Activated T-cell treated with anti-CD3 and anti-CD28 coated beads for 24 hours (primary cell): ENCODE measurements at regions not wholly inside any gene's neighbourhood (a gene's known extent, or its start where the extent isn't known, plus 50 kb on each side); places are given as distances from the start of the nearest gene placed in this dataset.
"Not testable (repeated sequence)": the region's sequence is repeated elsewhere in the genome, so short reads cannot be mapped to it uniquely, and the experiment has no call there.

Experiments used
- DNase-seq: peaks from one replicate; pipeline ENCODE4 v3.0.0-alpha.2; 2020; ENCODE audit warnings: low read depth

DNA sequence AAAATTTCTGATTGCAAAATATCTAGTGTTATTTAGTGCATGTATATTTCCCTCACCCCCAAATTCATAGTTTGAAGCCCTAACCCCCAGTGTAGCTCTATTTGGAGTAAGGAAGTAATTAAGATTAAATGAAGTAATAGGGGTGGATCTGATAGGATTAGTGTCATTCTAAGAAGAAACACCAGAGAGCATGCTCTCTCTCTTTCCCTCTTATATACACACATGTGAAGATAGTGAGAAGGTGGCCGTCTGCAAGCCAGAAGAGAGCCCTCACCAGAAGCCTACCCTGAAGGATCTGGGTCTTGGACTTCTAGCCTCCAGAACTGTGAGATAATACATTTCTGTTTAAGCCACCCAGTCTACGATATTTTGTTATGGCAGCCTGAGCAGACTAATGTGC lies 120.3 kb downstream of the TMEM30B start:
- DNase-seq, result no peak

DNA sequence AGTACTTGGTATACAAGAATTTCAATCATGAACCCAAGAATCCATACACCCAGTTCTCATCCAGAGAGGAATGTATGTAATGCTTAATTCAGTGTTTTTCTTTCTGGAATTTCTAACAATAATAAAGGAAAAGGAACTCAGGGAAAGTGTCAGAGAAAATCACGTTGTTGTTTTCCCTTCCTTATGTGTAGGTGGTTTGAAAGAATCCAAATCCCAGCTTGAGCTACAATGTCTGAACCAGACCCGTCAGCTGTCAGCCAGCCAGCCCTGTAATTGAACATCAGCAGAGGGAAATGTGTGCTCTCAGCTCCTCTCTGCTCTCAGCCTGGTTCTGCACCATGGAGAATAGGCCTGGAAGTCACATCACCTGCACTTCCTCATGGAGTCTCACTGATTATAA lies 126.5 kb downstream of the TMEM30B start:
- no peak for DNase-seq

DNA sequence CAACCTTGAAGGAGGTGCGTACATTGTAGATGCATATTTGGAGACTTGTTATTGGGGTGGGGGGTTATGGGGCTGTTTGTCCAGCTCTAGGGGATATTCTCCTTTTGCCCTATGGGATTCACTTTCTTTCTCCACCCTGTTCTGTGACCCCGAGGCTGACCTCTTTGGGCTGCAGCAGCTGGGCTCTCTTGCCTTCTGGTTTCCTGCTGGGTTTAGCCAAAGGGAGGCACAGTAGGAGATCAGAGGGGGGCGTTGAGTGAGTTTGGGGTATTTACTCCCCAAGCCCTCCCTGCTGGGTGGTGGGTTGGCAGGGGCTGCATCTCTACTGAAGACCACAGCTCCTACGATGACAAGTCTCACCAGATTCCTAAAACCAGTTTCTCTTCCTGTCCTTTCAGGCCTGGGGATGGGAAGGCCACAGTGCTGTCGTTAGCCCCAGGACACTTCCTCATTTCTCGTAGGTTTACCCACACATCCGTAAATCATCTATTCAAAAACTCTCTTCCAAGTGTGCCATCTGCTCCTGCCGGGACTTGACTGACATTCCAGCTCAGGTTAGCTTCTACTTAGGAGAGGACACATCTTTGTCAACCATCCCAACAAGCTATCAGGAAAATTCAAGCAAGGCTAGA lies 127.1 kb downstream of the TMEM30B start:
- DNase-seq, result no peak

DNA sequence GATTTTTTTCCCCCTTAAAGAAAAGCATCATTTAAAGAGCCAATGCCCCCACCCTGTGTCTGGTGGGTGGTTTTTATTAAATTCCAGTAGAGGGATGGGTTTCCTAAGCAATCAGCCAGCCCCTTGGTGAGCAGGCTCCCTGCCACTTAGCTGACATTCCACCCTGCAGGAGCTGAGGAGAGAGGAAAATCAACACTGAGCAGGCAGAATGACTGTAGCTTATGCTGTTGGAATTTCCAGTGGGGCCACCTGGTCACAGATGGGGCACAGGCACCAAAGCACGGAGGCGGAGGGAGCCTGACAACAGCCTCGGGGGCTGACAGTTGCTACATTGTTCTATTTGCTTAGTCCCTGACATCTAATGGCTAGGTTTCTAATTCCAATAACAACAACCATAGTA lies 127.7 kb downstream of the TMEM30B start:
- no peak for DNase-seq

DNA sequence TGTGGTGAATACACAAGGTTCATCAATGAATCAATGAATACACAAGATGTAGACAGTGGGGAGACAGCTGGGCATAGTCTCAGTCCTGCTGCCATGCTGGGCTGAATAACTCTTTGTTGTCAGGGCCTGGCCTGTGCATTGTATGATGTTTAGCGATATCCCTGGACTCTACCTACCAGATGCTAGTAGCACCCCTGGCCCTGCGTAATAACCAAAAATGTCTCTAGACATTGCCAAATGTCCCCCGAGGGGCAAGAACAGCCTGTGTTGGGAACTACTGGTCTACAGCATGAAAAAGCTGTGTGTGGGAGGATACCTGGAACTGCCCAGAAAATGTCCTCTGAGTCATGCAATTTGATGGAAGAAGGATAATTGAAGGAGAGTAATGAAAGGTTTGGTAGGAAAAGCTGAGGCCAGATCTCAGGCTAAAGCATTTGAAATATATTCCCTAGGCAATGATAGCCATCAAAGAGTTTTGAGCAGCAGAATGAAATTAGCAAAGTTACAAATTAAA lies 128.2 kb downstream of the TMEM30B start:
- no peak for DNase-seq

DNA sequence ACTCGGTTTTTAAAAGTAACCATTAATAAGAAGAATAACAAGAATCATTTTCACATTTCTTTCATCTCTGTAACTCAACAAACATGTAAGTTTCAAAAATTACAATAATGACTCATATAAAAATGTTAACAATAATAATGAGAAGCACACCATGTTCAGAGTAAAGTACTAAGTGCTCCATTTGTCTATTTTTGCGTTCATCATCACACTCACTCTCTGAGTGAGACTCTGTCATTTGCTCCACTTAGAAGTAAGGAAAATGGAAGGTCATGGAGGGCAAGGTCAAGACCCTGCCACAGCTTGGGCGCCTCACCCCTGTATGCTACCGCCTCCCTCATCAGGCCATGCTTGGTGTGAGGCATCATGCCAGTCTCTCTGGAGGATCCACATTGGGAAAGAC lies 129.9 kb downstream of the TMEM30B start:
- no peak for DNase-seq

DNA sequence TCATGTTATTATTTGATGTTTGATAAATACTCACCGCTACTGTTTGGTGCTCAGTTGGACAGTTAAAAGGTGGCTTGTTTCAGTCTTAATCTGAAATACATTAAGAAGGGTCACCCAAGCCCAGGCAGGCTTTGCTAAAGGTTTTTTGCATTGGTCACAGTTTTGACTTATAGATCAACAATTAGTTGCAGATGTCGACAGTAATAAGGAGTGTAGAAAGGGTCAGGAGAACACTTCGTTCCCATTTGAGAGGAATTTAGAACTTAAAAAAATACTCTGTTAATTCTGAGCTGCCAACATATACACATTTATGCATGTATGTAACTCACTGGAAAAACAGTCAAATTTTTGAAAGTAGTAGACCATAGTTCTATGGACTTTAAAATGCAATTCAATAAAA lies 130.3 kb downstream of the TMEM30B start:
- no peak for DNase-seq

DNA sequence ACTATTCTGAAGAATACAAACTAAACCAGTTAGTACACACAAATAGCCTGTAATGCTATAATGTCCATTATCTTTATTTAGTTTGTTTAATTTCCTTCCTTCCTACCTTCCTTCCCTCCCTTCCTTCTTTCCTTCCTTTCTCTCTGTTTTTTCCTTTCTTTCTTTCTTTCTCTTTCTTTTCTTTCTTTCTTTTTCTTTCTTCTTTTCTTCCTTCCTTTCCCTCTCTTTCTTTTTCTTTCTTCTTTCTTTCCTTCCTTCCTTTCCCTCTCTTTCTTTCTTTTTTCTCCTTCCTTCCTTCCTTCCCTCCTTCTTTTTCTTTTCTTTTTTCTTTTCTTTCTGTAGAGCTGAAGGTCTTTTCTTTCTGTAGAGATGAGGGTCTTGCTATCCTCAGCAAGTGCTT lies 131.2 kb downstream of the TMEM30B start:
- DNase-seq, result no peak

DNA sequence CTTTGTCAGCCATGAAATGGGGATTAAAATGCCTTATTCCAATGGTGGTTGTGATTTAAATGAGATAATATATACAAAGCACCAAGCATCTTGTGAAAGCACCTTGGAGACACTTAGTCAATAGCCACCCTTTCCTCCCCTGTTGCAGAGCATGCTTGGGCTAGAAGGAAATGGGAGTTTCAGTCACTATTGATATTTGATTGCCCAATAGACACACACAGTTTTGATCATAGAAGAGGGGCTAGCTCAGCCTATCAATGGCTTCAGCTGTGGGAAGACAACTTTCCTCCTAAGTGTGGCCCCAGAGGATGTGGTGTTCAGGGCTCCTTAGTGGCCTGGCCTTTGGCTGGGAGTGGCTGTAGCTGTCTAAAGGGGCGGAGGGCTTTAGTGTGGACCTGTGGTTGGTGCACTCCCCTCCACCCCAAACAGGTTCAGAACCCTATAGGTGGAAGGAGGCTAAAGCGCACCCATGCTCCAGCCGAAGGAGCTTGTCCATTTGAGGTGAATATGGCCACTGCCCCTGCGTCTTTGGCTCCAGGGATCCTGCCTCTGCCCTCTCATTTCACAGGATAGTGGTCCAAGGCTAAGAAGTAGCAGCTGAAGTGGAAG lies 132.3 kb downstream of the TMEM30B start:
- DNase-seq, result no peak

DNA sequence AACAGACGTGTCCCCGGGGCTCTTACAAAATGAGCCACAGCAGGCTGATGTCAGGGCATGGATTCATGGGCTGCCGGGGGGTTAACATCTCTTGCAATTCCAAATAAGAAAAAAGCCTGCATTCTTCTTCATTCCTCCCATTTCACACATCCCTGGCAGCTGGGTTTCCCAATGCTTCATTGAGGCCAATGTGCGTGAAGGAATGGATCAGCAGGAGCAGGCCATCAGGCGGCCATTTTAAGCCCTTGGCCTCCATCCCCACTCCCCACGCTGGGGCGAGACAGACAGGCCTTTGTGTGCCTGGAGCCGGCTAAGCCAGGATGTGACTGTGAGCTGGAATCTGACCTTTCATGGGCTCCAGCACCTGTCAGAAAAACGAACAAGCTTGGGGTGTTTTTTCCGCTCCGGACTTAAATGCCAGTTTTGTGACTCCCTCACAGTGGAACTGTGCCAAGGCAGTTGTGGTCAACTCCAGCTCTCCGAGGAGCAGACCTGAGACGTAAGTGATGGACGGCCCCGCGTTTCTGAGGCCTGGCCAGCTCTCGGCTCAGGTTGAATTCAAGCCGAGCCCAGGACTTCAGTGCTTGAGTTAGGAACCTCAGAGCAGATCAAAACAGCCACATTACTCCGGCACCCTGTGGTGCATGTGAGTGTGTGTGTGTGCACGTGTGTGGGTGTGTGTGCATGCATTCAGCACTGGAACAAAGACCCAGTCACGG lies 133.1 kb downstream of the TMEM30B start:
- no peak for DNase-seq

DNA sequence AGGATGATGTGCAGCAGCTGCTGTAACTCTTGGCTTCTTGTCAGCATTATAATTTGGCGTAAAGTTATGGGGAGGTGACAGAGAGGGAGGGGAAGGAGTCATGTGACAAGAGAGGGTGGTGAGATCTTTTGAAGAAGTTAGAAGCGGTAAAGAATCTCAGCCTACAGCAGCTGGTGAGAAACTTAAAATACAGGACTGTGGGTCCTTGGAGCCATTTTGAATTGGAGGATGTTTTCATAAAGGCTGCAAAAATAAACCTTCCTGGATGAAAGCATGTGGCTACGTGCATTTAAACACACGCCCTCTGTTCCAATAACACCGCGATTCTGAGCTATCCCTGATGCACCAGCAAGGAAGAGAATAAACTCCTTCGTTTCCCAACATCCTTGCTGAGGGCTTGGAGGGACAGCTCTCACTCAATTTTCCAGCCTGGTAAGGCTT lies 133.7 kb downstream of the TMEM30B start:
- no peak for DNase-seq

DNA sequence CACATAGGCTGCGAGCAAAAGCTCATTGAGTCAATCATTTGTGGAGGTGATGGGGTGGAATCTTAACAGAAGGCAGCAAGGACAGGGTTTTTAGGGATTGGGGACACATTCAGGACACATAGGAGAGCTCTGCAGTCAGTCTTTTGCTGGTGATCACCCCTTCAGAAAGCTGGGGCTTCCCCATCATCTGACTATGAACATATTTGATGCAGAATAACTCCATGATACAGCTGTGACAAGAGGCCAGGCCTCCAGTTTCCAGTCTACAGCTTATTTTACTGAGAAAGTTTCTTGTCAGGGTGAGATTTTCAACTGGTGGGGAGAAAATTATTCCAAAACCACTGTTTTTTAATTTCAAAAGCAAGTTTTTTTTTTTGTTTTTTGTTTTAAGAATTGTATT lies 134.2 kb downstream of the TMEM30B start:
- DNase-seq, result no peak

DNA sequence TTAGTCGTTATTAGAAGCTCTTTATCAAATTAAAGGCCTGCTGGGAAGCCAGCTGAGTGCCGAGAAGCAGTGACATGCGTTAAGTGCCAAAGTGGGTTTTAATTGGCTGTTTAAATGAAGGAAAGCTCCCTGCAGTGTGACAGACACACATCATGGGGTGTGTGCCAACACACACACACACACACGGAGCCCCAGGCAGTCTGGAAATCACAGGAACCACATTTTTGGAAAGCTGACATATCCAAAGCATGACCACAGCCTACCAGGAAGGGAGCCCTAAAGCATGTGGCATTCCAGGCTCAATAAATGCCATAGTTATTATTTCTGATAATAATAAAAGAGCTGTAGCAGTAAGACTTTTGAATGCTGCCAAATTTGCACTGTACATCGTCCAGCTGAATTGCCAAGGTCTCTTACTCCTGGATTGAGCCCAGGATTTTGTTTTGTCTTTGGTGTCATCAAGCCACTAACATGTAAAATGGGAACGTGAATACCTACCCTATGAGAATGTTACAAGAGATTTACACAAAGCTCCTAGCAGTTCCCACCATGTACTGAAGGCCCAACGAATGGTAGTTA lies 135.1 kb downstream of the TMEM30B start:
- no peak for DNase-seq

DNA sequence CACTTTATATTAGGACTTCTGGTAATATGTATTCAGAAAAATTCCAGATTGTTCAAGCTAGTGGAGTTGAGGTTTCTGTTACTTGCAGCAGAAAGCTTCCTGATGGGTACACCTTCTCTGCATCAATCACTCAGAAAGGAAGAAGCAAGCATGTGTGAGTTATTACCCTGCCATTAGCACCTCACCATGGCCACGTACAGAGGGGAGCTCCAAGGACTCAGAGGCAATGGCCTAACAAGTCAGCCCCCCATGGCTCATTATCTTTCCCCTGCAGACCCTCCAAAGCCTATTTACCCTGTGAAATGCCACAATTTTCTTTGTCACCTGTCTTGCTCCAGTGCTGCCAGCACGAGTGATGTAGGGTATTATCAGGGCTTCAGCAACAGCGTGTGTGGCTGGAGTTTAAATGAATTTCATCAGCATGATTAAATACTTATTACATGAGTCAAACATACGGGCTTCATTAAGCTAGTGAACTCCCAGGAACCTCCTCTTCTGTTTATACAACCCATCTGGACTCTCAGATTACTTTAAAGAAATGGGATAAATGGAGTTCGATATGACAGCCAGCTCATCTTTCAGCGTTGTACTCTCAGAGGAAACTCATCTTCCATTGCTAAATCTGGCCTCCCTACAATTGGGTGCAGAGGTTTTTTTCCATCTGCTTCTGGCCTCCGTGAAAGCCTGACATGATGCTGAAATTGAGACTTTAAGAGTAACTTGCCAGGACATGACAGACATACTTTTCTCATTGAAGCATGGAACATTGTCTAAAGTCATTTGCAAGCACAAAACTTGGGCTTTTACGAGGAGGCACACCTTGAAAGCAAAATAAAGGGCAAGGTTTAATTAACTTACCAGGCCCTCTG lies 135.9 kb downstream of the TMEM30B start:
- DNase-seq, result no peak

DNA sequence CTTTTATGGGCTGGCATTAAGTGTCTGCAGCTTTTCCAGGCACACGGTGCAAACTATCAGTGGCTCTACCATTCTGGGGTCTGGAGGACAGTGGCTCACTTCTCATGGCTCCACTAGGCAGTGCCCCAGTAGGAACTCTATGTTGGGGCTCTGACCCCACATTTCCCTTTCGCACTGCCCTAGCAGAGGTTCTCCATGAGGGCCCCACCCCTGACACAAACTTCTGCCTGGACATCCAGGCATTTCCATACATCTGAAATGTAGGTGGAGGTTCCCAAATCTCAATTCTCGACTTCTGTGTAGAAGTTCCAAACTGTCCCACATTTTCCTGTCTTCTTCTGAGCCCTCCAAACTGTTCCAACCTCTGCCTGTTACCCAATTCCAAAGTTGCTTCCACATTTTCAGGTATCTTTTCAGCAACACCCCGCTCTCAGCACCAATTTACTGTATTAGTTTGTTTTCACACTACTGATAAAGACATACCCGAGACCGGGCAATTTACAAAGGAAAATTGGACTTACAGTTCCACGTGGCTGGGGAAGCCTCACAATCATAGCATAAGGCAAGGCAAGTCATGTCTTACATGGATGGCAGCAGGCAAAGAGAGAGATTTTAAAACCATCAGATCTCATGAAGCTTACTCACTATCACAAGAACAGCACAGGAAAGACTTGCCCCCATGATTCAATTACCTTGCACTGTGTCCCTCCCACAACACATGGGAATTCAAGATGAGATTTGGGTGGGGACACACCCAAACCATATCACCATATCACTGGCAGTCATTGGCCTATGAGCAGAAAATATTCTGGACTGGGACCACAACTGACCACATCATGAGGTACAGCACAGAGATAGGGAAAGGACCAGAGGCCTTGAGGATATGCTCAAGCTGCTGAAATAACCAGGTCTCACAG lies 136.8 kb downstream of the TMEM30B start:
- not testable (repeated sequence) for DNase-seq

DNA sequence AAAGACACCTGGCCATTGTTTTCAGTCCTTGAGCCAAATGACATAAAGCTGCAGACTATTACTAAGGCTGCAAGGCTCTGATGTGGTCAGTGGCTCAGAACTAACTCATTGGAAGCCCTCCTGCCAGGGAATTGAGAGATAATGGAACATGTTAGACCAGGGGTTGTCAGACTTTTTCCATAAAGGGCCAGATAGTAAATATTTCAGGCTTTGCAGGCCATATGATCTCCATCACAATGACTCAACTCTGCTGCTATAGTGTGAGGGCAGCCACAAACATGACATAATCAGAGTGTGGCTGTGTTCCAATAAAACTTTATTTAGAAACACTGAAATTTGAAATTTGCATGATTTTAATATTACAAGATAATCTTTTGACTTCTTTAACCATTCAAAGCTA lies 140.3 kb downstream of the TMEM30B start:
- DNase-seq, result no peak

DNA sequence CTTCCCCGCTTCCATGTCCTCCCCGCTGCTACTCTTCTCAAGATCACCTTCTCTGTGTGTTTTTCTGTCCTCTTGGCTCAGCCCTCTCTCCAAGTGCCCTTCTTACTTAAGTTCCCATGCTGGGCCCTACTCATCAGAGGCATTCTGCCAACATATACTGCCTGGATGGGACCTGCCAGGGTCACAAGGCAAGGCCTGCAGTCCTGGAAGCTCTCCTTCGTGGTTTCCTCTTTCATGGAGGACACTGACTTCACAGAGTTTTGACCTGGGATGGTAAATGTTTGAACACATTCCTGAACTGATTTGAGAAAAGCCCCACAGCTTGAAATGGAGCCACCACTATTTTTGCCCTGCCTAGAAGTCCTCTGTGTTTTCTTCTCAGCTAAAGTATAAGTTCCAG lies 140.9 kb downstream of the TMEM30B start:
- DNase-seq, result no peak

DNA sequence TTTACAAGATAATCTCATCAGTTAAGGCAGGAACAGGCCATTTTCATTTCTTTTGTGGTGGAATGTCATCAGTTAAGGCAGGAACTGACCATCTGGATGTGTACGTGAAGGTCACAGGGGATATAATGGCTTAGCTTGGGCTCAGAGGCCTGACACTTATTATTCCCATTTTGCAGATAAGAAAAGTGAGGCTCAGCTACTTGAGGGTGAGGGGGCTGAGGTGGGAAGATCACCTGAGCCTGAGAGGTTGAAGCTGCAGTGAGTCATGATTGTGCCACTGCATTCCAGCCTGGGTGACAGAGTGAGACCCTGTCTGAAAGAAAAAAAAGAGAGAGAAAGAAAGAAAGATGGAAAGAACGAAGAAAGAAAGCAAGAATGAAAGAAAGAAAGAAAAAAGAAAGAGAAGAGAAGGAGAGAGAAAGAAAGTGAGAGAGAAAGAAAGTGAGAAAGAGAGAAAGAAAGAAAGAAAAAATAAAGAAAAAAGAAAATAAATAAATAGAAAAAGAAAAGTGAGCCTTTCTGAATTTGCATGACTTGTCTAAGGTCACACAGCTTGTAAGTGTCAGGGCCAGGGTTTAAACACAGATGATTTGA lies 142.0 kb downstream of the TMEM30B start:
- DNase-seq, result no peak

DNA sequence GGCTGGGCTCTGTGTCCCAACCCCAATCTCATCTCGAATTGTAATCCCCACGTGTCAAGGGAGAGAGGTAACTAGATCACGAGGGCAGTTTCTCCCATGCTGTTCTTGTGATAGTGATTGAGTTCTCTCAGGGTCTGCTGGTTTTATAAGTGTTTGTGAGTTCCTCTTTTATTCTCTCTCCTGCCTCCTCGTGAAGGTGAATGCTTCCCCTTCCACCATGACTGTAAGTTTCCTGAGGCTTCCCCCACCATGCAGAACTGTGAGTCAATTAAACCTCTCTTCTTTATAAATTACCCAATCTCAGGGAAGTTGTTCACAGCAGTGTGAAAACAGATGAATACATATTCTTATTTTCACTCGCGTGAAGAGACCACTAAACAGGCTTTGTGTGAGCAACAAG lies 148.2 kb downstream of the TMEM30B start:
- no peak for DNase-seq

DNA sequence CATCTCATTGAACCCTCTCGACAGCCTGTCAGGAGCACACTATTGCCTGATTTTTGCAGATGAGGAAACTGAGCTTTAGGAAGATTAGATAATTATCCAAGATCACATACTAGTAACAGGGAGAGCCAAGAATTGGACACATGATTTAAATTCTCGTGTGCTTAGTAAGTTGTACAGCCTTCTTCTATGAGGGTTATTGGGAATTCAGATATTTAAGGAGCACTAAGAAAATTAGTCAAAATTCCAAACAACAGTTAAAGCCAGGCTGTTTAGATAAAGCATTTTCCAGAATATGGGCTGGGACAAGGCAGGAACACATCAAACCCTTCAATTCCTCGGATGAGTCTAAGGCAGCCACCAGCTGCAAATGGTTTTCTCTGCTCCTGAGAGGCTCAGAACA lies 148.8 kb downstream of the TMEM30B start:
- DNase-seq, result no peak
